ENCODE measurements at regions not wholly inside any gene's neighbourhood (a gene's known extent, or its start where the extent isn't known, plus 50 kb on each side); places are given as distances from the start of the nearest gene placed in this dataset.

DNA sequence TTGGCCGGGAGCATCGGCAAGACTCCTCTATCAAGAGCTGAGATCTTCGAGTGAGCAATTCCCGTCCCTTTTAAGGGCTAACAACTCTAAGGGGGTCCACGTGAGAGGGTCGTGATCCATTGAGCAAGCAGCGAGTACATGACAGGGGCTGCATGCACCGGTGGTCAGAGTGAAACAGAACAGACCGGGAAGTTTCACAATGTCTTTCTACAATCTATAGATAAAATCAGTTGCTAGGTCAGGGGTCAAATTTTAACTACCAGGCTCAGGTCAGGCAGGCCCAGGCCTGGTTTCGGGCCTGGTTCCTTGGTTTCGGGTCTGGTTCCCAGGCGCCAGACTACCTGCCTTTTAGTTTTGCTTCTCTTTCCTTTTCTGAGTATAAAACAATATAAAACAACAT lies 160.1 kb downstream of the PTCHD1 start (continued):
- TF ChIP-seq RAD51 (IDR thresholded peaks at IDR 0.05; ENCODE audit: borderline replicate concordance) (no peak), PCBP2 (optimal IDR thresholded peaks at IDR 0.05; ENCODE audit: low read depth, low read length, poor library complexity, severe bottlenecking) (no peak)

DNA sequence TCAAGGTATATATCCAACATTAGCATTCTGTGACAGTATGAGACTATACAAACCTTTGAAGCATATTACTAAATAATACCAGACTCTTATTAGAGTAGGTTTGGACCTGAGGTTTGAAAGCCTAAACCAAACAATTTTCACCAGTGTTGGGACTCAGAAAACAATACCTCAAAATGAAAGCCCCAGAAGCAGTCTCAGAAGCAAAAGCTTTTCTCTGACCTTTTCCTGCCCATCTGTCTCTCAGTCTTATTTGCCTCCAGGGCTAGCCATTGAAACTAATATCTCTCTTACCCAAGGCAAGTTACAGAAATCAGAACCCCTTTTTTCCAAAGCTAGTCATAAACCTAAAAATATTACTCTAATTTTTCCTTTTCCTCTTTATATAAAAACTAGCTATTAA lies 163.3 kb downstream of the PTCHD1 start:
- Histone ChIP-seq H3K9ac (ENCODE audit: insufficient read depth, low read depth, low read length) (no peak overlapping the region), H3K4me3 (replicated peaks in 1 of 3; ENCODE audit: insufficient read depth in 1 of 3, low read depth in 2 of 3, low read length in 3 of 3) (no peak overlapping the region), H3K4me2 (ENCODE audit: low read depth, low read length) (no peak overlapping the region), H3K79me2 (ENCODE audit: insufficient read depth, low read length) (no peaks in the 10 kb centered on the region), H3K27me3 (ENCODE audit: control insufficient read depth in 1 of 2, insufficient read depth in 2 of 2, low read length in 2 of 2) (no peaks in the 10 kb centered on the region), H3K36me3 (replicated peaks in 1 of 2; ENCODE audit: control insufficient read depth in 1 of 2, insufficient read depth in 2 of 2, low read length in 2 of 2) (no peaks in the 10 kb centered on the region), H3K4me1 (ENCODE audit: insufficient read depth, low read length) (no peaks in the 10 kb centered on the region), H2AFZ (ENCODE audit: low read length) (no peak overlapping the region), H3K9me3 (ENCODE audit: low read length) (no peaks in the 10 kb centered on the region), H4K20me1 (ENCODE audit: insufficient read depth, low read length) (no peaks in the 10 kb centered on the region), H3K27ac (ENCODE audit: extremely low read length, insufficient read depth, low read length) (no peak overlapping the region)
- ChIA-PET POLR2A (no interaction called here), CTCF (ENCODE audit: low intra/inter-chr PET ratio, low total read pairs) (no interaction called here)
- intact Hi-C loops (cut with micrococcal nuclease; ENCODE audit: unreplicated experiment) (no loop called here), in situ Hi-C loops (cut with HindIII; ENCODE audit: extremely low pct_ligation_motif_present, low pct_unique_long_range_greater_than_20kb) (no loop called here)
- FAIRE-seq, result no peak
- ATAC-seq, result no peak
- no TSS peak for BruUV-seq (replicated peaks)
- no peak for DNase-seq (ENCODE audit: low spot score)
- no peak for TF ChIP-seq ZFP41 (CRISPR knock-in tag; IDR thresholded peaks at IDR 0.05; ENCODE audit: borderline replicate concordance)
- TF ChIP-seq SNAPC4 (CRISPR knock-in tag; IDR thresholded peaks at IDR 0.05), result no peak
- no peak for TF ChIP-seq ATF4 (CRISPR knock-in tag; IDR thresholded peaks at IDR 0.05)
- TF ChIP-seq, protein P1, sequence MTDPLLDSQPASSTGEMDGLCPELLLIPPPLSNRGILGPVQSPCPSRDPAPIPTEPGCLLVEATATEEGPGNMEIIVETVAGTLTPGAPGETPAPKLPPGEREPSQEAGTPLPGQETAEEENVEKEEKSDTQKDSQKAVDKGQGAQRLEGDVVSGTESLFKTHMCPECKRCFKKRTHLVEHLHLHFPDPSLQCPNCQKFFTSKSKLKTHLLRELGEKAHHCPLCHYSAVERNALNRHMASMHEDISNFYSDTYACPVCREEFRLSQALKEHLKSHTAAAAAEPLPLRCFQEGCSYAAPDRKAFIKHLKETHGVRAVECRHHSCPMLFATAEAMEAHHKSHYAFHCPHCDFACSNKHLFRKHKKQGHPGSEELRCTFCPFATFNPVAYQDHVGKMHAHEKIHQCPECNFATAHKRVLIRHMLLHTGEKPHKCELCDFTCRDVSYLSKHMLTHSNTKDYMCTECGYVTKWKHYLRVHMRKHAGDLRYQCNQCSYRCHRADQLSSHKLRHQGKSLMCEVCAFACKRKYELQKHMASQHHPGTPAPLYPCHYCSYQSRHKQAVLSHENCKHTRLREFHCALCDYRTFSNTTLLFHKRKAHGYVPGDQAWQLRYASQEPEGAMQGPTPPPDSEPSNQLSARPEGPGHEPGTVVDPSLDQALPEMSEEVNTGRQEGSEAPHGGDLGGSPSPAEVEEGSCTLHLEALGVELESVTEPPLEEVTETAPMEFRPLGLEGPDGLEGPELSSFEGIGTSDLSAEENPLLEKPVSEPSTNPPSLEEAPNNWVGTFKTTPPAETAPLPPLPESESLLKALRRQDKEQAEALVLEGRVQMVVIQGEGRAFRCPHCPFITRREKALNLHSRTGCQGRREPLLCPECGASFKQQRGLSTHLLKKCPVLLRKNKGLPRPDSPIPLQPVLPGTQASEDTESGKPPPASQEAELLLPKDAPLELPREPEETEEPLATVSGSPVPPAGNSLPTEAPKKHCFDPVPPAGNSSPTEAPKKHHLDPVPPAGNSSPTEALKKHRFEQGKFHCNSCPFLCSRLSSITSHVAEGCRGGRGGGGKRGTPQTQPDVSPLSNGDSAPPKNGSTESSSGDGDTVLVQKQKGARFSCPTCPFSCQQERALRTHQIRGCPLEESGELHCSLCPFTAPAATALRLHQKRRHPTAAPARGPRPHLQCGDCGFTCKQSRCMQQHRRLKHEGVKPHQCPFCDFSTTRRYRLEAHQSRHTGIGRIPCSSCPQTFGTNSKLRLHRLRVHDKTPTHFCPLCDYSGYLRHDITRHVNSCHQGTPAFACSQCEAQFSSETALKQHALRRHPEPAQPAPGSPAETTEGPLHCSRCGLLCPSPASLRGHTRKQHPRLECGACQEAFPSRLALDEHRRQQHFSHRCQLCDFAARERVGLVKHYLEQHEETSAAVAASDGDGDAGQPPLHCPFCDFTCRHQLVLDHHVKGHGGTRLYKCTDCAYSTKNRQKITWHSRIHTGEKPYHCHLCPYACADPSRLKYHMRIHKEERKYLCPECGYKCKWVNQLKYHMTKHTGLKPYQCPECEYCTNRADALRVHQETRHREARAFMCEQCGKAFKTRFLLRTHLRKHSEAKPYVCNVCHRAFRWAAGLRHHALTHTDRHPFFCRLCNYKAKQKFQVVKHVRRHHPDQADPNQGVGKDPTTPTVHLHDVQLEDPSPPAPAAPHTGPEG (CRISPR knock-in tag; IDR thresholded peaks at IDR 0.05), result no peak
- TF ChIP-seq KAT7 (CRISPR knock-in tag; IDR thresholded peaks at IDR 0.05; ENCODE audit: borderline replicate concordance), result no peak
- no peak for TF ChIP-seq CAMTA2 (CRISPR knock-in tag; IDR thresholded peaks at IDR 0.05; ENCODE audit: borderline replicate concordance)

All from HepG2 (cell line).